ENCODE measurements at regions not wholly inside any gene's neighbourhood (a gene's known extent, or its start where the extent isn't known, plus 50 kb on each side); places are given as distances from the start of the nearest gene placed in this dataset.

- Histone ChIP-seq H3K18ac (ENCODE audit: low read depth, low read length) (no peak overlapping the region), H3K9me3 (ENCODE audit: control insufficient read depth, insufficient read depth, low read length) (peaks cover 3% of the 10 kb centered on the region; the same call in 1 of the 2 replicates), H4K91ac (ENCODE audit: insufficient read depth, low read depth, low read length) (no peak overlapping the region), H3K56ac (ENCODE audit: extremely low read depth, insufficient read depth, low read length) (no peak overlapping the region), H3K79me1 (ENCODE audit: low read depth in 1 of 2, low read length in 2 of 2) (no peaks in the 10 kb centered on the region), H2BK120ac (ENCODE audit: low read depth, low read length) (no peak overlapping the region), H2BK20ac (ENCODE audit: low read depth, low read length) (no peak overlapping the region), H3K23ac (ENCODE audit: low read depth, low read length) (no peak overlapping the region), H3K27ac (ENCODE audit: insufficient read depth, low read length) (no peak overlapping the region), H3K4ac (ENCODE audit: low read depth, low read length) (no peak overlapping the region), H3K14ac (replicated peaks; ENCODE audit: low read depth, low read length) (no peak overlapping the region), H3K27me3 (ENCODE audit: control insufficient read depth, insufficient read depth, low read length) (no peaks in the 10 kb centered on the region), H4K5ac (ENCODE audit: low read depth, low read length) (no peak overlapping the region), H3K9me1 (ENCODE audit: insufficient read depth, low read length) (no peaks in the 10 kb centered on the region), H3K36me3 (ENCODE audit: control insufficient read depth, insufficient read depth, low read length) (no peaks in the 10 kb centered on the region), H3K4me1 (ENCODE audit: control insufficient read depth, insufficient read depth, low read length) (no peaks in the 10 kb centered on the region), H3K9ac (ENCODE audit: low read depth, low read length) (no peak overlapping the region), H2AK9ac (replicated peaks; ENCODE audit: low read depth, low read length, poor library complexity) (no peak overlapping the region), H2AK5ac (ENCODE audit: low read depth, low read length) (no peak overlapping the region), H4K8ac (ENCODE audit: low read depth in 2 of 2, low read length in 2 of 2) (no peak overlapping the region), H3K4me2 (ENCODE audit: low read depth, low read length) (no peak overlapping the region), H2BK5ac (ENCODE audit: low read depth, low read length, poor library complexity, severe bottlenecking) (no peak overlapping the region), H4K20me1 (ENCODE audit: insufficient read depth, low read length) (no peaks in the 10 kb centered on the region), H2AFZ (replicated peaks; ENCODE audit: low read length, poor library complexity) (no peak overlapping the region), H3K4me3 (ENCODE audit: insufficient read depth, low read depth, low read length) (no peak overlapping the region), H2BK15ac (ENCODE audit: low read depth, low read length) (no peak overlapping the region)
- dilution Hi-C loops (cut with HindIII; ENCODE audit: low sequenced_read_pairs, unreplicated experiment) = no loop called here
- no TSS peak for BruUV-seq (replicated peaks)
- no peak for TF ChIP-seq ELK1 (IDR thresholded peaks at IDR 0.05; ENCODE audit: borderline replicate concordance, low read depth, low read length)
- no peak for TF ChIP-seq RFX5 (IDR thresholded peaks at IDR 0.05; ENCODE audit: low read depth, low read length)
- no peak for TF ChIP-seq MAFK (IDR thresholded peaks at IDR 0.05; ENCODE audit: low read depth, low read length)
- TF ChIP-seq FOS (IDR thresholded peaks at IDR 0.05; ENCODE audit: low read depth, low read length) = no peak
- TF ChIP-seq RAD21 (IDR thresholded peaks at IDR 0.05; ENCODE audit: low read length) = no peak
- no peak for TF ChIP-seq MXI1 (IDR thresholded peaks at IDR 0.05; ENCODE audit: borderline replicate concordance, low read depth, low read length)
- no peak for TF ChIP-seq CEBPB (IDR thresholded peaks at IDR 0.05; ENCODE audit: low read depth, low read length)
- ATAC-seq (ENCODE audit: low read depth) (no peak), DNase-seq (no peak)
- WGBS, 2 experiments (ENCODE audit: extremely low coverage in 2 of 2, insufficient read length in 1 of 2) = 60% methylated on average over 1 of the region's 6 CpGs; no CpG with 5 or more reads in 1 of the 2 experiments
- CTCF ChIA-PET = no interaction called here
- POLR2A ChIA-PET (ENCODE audit: unreplicated experiment) = no interaction called here
- intact Hi-C loops (cut with micrococcal nuclease) = no loop called here
- in situ Hi-C loops (cut with MboI; ENCODE audit: low sequenced_read_pairs) = loop anchor here (25.0 kb wide), 1 partner anchor 650 kb away; no protein-coding TSS in a partner anchor
These were observed 1745.3 kb downstream of the MRPL39 start for GRCh38 chr21:23861911-23862504.

Measured in IMR-90 (cell line).